Progenitor cell of endocrine pancreas (in vitro differentiated cells): ENCODE measurements at regions not wholly inside any gene's neighbourhood (a gene's known extent, or its start where the extent isn't known, plus 50 kb on each side); places are given as distances from the start of the nearest gene placed in this dataset.

ENCODE experiments used
- DNase-seq: peaks from one replicate; pipeline ENCODE4 v3.0.0; 2021; ENCODE audit warnings: low spot score; ENCODE audit not compliant: unreplicated experiment
- H3K27ac Mint-ChIP-seq: 2 replicates; pipeline ENCODE4 v1.8.0; 2021; ENCODE audit warnings: mild to moderate bottlenecking, moderate library complexity, mixed read lengths
- H3K27me3 Mint-ChIP-seq: 2 replicates; pipeline ENCODE4 v1.8.0; 2021; ENCODE audit warnings: mixed read lengths
- H3K36me3 Mint-ChIP-seq: 2 replicates; pipeline ENCODE4 v1.8.0; 2022; ENCODE audit warnings: mixed read lengths; ENCODE audit not compliant: insufficient read depth
- H3K4me1 Mint-ChIP-seq: 2 replicates; pipeline ENCODE4 v1.8.0; 2021; ENCODE audit warnings: low read depth, mixed read lengths
- H3K4me3 Mint-ChIP-seq: 2 replicates; pipeline ENCODE4 v1.8.0; 2021; ENCODE audit warnings: low read depth, mild to moderate bottlenecking, moderate library complexity, mixed read lengths
- H3K9me3 Mint-ChIP-seq: 2 replicates; pipeline ENCODE4 v1.8.0; 2021; ENCODE audit warnings: low read depth, mixed read lengths
- CTCF ChIP-seq: fragments of 200-600 bp; sonication (generic); IDR thresholded peaks from one replicate; pipeline ENCODE4 v1.5.0; 2021; ENCODE audit warnings: antibody characterized with exemption, mild to moderate bottlenecking; ENCODE audit not compliant: unreplicated experiment

DNA sequence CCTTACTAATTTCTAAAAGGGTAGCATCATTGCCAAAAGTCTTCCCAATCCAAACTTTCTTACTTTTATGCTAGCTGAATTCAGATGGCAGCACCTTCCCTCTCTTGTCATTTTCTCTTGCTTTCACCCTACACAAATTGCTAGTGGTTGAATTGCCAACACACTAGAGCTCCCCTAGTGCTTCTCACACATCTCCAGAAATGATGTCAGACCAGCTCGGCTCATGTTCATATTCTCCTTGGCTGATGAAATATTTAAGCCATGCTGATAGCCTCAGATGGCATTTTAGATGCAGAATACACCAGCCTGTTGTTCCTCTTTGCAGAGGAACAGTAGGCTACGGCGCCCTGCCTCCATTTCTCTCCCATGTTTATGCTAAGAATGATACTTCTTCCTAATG is 256.9 kb downstream of the PTBP2 start:
- Mint-ChIP-seq H3K36me3 (no peaks in the 10 kb centered on the region), H3K4me1 (peaks cover 12% of the 10 kb centered on the region), H3K4me3 (no peak overlapping the region), H3K27me3 (peaks cover 2% of the 10 kb centered on the region), H3K9me3 (peaks cover 6% of the 10 kb centered on the region), H3K27ac (no peak overlapping the region)
- TF ChIP-seq CTCF, result no peak
- DNase-seq, result no peak

DNA sequence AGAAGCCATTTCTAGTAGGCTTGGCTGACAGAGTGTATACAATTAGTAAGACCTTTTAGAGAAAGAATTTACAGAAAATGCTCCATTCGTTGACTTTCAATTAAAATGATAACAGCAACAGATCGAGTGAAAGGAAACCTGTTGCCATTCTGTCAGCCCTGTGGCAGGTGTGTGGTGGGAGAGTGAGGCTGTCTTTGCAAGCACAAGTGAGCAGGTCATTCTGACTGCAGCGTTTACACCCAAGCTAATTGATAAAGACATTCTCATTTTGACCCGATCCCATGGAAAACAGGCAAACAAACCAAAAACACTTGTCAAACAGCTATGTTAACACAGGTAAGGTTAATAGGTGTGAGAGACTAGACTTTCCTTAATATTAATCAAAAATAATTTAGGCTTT is 257.3 kb downstream of the PTBP2 start:
- Mint-ChIP-seq H3K9me3 (peaks cover 6% of the 10 kb centered on the region), H3K36me3 (no peaks in the 10 kb centered on the region), H3K4me1 (peaks cover 11% of the 10 kb centered on the region), H3K4me3 (no peak overlapping the region), H3K27ac (no peak overlapping the region), H3K27me3 (peaks cover 2% of the 10 kb centered on the region)
- TF ChIP-seq CTCF, result no peak
- DNase-seq, result no peak

- no peak for DNase-seq
- H3K9me3 Mint-ChIP-seq, result peaks cover 6% of the 10 kb centered on the region
Measured at GRCh38 chr1:96979304-96980268, 258.0 kb downstream of the PTBP2 start.

GRCh38 chr1:96980448-96980847 is 258.9 kb downstream of the PTBP2 start:
- no peak for TF ChIP-seq CTCF
- Mint-ChIP-seq H3K4me1 (peaks cover 11% of the 10 kb centered on the region), H3K4me3 (no peak overlapping the region), H3K27ac (no peak overlapping the region), H3K27me3 (peaks cover under 1% of the 10 kb centered on the region), H3K36me3 (peaks cover 1% of the 10 kb centered on the region), H3K9me3 (peaks cover 6% of the 10 kb centered on the region)
- no peak for DNase-seq

More at GRCh38 chr1:96979304-96980268, 258.0 kb downstream of the PTBP2 start:
- Mint-ChIP-seq H3K4me1 (peaks cover 11% of the 10 kb centered on the region), H3K36me3 (no peaks in the 10 kb centered on the region), H3K27ac (no peak overlapping the region), H3K4me3 (no peak overlapping the region), H3K27me3 (peaks cover 2% of the 10 kb centered on the region)
- no peak for TF ChIP-seq CTCF

DNA sequence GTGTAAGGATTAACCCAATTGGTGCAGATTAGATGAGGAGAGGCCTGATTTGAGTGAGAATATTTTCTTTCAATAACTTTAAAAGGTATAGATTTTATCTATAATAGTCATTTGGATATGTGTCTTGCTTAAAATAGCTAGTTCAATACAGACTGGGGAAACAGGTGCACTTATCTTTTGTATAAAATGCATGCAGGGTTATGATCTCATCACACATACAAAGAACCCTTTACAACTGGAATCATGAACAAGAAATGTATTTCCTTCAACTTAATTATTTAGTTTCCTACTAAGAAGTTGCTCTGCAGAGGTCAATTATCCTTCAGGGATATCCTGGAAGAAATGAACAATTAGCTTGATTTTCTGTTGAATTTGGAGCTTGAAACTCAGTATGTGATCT is 259.6 kb downstream of the PTBP2 start:
- Mint-ChIP-seq H3K27me3 (no peaks in the 10 kb centered on the region), H3K36me3 (peaks cover 2% of the 10 kb centered on the region), H3K27ac (no peak overlapping the region), H3K4me1 (peaks cover 11% of the 10 kb centered on the region), H3K4me3 (no peak overlapping the region), H3K9me3 (peaks cover 8% of the 10 kb centered on the region)
- no peak for TF ChIP-seq CTCF
- no peak for DNase-seq
